NOMO-1 treated with dmso at 0.1 percent for 144 hours (cell line): ENCODE measurements at regions not wholly inside any gene's neighbourhood (a gene's known extent, or its start where the extent isn't known, plus 50 kb on each side); places are given as distances from the start of the nearest gene placed in this dataset.
A peak's percentile ranks its signal among the peaks of the same experiment; 100 is the strongest.
"Not testable (repeated sequence)": the region's sequence is repeated elsewhere in the genome, so short reads cannot be mapped to it uniquely, and the experiment has no call there.

Experiments
- DNase-seq: peaks from one replicate; lab custom pipeline; 2025; ENCODE audit not compliant: unreplicated experiment; lab: John Stamatoyannopoulos, UW

DNA sequence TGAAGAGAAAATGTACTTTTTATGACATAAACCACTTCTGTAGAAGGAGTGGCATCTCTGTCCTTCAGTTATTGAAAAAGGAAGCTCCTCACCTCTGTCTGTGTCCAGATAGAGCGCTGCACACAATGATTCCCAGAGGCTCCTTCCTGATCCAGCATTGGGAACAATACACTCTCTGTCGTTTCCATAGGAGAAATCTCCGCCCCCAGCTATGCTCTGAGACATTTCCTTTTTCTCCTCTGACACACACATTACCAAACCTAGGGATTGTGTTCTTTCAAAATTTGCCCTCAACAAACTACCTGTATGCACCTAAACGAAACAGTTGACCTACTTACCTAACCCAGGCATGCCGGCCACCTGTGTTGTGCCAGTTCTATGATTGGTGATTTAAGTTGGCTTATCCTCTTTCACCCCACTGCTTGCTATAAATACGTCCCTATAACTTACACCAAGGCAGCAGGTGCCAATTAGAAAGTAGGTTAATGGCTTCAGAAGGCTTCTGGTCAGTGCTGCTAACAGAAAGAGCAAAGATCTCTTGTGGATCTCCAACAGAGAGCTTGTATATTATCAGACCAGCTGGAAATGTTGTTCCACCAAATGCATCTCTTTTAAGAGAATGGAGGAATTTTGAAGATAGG, 140.1 kb upstream of the JCAD start:
- DNase-seq: no peak

DNA sequence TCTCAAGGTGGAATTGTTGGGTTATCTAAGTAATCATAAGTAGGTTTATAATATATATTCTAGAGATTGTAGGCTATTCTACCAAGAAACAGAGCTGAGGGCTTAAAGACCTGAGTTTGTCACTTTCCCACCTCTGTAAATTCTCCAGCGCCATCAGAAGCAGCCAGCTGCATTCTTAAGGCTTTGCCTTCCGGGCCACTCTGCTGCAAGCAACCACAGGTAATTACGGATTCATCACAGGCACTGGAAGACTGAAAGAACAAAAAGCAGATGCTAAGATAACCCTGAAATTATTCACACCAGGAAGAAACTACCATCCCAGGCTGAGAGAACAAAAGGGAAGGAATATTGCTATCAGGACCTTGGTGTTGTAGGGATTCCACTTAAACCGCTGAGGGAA, 137.8 kb upstream of the JCAD start:
- DNase-seq: no peak

DNA sequence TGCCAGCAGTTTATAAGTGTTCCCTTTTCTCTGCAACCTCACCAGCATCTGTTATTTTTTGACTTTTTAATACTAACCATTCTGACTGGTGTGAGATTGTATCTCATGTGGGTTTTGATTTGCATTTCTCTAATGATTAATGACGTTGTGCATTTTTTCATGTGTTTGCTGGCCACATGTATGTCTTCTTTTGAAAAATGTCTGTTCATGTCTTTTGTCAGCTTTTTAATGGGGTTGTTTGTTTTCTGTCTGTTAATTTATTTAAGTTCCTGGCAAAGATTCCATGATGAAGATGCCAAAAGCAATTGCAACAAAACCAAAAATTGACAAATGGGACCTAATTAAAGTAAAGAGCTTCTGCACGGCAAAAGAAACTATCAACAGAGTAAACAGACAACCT, 137.2 kb upstream of the JCAD start:
- not testable (repeated sequence) for DNase-seq

DNA sequence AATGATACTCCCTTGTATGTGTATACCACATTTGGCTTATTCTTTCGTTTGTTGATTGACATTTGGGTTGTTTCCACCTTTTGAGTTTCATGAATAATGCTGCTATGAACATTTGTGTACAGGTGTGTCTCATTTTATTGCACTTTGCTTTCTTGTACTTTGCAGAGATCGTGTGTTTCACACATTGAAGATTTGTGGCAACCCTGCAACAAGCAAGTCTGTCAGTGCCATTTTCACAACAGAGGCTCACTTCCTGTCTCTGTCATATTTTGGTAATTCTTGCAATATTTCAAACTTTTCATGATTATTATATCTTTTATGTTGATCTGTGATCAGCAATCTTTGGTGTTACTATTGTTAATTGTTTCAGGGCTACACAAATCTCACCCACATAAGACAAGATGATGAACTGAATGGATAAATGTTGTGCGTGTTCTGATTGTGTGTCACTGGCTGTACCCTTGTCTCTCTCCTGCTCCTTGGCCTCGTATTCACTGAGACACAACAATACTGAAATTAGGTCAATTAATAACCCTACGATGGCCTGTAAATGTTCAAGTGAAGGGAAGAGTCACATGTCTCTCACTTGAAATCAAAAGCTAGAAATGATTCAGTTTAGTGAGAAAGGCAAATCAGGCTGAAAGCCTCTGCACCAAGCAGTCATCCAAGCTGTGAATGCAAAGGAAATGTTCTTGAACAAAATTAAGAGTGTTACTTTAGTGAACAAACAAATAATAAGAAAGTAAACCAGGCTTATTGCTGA, 133.6 kb upstream of the JCAD start:
- no peak for DNase-seq

DNA sequence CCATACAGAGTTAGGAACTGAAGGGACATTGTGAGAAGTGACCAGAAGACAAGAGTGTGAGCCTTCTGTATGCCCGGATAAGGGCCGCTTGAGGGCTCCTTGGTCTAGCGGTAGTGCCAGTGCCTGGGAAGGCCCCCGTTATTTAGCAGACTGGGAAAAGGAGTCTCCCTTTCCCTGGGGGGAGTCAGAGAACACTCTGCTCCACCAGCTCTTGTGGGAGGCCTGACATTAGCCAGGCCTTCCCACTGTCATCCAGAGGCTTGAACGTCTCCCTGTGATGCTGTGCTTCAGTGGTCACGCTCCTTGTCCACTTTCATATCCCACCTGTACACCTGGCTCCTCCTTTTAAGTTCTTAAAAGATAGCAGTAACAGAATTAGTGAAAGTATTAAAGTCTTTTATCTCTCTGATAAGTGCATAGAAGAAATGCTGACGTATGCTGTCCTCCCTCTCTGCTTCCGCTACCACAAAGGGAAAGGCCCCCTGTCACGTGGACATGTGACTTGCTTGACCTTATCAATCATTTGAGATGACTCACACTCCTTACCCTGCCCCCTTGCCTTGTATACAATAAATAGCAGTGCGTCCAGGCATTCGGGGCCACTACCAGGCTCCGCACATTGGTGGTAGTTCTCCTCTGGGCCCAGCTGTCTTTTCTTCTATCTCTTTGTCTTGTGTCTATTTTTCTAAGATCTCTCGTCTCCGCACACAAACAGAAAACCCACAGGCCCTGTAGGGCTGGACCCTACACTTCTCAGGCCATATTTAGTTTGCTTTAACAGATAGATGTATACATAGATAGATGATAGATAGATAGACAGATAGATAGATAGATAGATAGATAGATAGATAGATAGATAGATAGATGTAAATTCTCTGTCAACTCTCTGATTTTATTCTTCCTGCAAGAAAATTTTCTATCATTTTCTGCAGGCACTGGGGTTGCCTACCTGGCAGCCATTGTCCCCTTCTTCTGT, 131.5 kb upstream of the JCAD start:
- no peak for DNase-seq

DNA sequence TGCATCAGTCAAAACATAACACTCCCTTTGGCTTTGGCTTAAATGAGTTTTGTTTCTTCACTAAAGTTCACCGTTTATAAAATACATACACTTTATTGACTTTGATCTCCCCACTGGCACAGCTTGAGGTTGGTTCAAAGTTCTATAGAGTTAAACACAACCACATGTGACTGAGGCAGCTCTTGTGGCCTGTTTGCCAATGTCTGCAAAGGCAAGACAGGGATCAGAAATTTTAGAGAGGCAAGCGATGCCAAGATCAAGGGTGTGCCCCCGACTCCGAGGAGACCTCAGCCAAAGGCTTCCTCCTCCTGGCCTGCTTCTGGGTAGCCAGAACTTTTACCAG, 129.8 kb upstream of the JCAD start:
- DNase-seq: no peak

DNA sequence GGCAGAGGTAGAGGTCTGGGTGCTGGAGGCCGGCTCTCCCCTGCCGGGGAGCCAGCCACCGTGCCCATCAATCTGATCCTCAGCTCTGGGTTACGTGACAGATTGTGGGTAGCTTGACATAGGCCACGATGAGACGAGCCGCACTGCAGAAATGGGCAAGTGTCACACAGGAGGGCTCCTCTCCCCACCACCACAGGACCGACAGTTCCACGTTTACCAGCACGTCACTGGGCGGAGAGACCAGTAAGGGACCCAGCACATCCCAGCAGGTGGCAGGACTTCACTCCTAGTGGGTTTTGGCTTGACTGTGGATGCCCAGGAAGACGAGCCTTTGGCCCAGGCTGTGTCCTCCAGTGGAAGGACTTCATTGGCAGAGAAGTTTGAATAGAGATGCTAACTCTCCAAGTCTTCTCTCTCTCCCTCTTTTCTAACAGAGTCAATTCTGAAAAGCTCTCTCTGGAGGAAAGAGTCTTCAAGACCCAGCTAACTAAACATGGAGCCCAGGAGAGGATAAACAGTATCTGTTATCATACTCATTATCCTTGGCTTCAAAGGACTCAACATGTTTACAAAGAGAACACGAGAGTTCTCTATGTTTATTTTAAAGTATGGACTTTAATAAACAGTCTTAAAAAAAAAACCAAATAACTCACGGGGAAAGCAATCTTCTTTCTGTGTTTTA, 129.3 kb upstream of the JCAD start:
- no peak for DNase-seq

DNA sequence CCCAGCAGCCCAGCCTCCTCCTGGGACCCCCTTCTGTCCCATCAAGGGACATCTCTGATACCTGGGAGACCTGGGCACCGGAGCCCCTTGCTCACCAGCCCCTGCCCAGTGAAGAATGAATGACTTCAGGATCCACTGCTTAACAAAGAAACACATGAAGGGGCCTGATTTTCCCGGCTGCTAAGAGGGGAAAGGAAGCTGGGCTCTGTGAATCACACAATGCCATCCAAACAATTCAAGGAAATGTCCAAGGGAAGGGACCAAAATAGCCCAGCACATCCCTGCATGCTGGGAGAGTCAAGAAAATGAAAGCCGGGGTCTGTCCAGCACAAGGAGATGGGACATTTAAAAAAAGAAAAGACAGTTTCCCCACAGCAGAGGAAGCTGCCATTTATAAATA, 128.7 kb upstream of the JCAD start:
- DNase-seq: no peak

DNA sequence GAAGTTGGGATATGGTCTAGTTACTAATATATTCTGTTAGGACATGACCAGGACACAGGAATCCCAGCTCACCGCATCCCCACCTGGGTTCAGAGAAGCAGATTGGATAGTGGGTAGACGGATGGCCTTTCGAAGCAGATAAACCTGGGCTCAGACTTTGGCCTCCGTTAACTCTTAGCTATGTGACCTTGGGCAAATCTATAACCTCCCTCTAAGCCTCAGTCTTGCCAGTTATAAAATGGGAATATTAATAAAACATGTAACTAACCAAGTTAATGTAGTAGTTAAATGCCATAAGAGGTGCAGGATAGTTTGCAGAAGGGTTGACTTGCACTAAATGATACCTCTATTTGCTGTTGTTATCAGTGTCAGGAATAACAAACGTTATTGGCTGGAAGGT, 127.6 kb upstream of the JCAD start:
- DNase-seq: no peak

DNA sequence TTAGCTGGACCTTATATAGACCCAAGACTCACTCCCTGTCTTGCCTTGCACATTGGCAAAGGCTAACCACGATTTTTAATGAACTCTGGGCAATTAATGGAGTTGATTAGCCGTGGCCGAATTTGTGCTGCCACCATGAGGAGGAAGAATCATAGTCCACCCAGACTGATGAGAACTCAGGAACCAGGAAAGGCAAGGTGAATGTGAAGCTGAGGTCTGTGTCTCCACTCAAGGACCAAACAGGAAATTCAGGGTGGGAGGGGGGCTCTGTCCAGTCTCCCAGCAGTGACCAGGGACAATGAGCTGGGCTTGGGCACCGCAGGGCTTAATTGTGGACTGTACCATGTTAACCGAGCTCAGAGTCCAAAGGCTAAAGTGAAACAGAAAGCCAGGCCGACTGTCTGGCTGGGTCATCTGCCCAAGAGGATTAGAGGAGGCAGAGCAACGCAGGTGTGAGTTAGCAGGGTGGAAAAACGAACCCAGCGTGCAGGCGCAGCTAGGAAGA, 127.0 kb upstream of the JCAD start:
- DNase-seq: peak; percentile 47

DNA sequence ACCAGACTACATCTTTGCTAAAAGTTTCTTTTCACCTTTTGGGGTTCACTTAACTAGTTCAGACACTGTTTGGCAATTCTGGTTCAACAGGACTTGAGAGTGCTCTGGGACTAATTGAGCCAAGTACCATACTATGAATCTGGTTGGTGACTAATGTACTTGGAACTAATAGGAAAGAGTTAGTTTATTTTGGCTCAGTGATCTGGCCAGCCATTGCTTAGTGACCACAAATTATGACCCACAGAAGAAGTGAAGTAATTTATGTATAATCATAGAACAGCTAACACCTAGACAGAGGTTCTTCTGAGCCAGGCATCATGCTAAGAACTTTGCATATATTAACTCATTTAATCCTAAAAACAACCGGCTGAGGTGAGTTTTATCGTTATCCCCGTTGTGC, 126.5 kb upstream of the JCAD start:
- no peak for DNase-seq

DNA sequence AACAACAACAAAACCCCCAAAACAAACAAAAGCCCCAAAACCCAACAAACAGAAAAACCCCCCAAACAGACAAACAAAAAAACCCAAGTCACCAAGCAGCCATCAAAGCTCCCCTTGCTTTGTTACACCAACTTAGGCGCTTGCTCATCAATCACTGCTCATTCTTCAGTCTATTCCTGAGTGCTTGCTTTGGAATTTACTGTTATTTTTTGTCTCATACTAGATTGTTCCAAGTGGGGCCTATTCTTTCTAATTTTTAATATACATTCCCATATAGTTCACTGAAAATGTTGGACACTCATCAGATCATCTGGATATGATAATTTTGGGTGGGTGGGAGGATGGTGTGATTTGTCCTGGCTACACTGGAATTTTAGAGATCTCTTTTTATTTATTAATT, 126.0 kb upstream of the JCAD start:
- DNase-seq: no peak

DNA sequence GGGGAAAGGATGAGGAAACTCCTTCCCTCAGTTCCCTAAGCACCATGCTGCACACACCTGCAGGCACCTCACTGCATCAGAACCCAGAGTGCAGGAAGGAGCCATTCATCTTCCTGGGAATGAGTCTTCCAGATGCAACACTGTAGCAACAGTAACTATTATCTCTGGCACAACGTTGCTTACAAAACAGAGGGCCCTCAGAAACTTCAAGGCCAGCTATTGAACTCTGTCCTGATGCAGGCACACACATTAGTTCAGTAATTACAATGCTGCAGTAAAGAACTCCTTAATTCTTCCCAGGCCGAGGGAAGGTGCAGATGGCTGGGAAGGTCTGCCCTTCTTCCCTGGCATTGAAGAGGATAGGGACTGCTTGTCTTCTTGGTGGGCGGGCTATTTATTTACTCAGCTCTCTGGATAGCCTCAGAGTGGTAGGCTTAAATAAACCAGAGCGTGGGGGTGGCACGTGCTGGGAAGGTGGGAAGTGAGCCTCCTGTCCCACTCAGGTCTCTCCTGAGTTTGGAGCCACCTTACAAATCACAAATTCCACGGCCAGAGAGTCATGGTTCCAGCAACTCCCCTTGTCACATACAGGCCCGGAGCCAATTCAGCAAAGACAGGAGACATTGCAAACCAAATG, 125.1 kb upstream of the JCAD start:
- no peak for DNase-seq

DNA sequence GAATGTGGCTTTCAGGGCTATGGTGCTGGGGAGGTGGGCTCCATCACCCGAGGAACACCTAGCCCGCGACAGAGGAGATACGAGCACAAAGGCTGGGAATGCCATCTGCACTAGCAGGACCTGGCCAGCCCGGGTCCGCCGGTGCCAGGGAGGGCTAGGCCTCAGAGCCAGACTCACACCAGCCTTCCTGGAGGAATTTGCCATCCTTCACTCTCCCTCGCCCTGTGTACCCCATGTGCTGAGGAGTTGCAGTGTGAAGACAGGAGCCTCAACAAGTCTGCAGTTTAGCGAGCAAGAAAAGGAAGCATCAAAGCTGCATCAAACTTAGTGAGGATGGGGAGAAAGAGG, 123.6 kb upstream of the JCAD start:
- no peak for DNase-seq

DNA sequence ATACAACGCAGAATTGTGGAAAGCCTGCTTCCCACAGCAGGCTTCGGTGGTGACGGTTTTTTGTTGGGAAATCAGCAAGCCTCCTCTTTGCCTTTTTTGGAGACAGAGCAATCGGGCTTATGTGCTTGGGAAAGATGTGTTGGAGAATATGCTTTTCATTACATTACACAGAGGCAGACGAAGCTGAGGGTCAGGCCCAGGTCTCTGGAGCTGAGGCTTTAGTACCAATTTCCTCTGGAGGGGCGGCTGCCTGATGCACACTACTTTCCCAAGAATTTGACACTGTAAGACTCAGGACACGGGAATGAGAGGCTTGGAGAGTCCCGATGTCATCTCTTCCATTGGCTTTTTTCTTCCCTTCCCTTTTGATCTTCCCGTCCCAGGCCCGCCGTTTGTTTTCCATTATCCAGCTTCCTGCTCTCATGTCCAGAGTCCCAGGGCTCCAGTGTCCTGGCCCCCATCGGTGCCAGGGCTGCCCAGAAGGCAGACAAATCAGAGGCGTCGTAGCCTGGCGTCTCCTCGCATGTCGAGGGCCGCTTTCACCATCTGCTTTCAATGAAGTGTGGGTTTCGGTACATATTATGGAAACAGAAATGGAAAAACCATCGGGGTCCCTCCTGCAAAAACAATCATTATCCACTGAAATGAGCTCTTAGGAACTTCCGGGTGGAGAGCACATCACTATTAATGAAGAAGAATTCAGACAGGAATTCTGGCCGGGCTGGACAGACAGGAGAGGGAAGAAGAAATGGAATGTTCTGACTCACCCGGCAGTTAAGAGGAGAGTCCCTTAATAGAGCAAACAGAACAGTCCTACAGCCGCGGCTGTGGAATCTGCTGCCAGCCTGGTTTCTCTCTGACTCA, 123.0 kb upstream of the JCAD start:
- no peak for DNase-seq

DNA sequence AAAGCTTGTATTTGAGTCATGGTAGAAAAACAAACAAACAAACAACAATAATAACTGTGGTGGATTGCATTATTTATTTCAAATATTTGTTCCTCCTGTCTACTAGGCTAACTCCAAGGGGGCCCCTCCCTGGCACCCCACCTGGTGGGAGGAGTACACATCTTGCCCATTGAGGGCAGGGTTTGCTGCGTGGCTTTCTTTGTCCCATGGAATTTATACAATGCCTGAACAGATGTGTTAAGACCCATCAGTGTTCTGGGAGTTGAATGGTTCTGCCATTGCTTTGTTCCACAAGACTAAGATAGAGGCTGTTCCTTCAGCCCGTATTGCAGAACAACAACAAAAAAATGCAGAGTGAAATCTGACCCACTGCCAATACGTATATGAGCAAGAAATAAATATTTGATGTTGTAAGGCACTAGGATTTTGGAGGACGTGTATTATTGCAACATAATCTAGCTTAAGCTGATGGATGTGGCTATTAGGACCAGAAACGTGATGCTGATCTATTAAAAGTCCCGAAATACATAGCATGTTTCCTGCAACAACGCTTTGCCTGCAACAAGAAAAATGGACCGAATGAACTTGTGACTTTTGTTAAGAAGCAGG, 119.1 kb upstream of the JCAD start:
- DNase-seq: no peak

DNA sequence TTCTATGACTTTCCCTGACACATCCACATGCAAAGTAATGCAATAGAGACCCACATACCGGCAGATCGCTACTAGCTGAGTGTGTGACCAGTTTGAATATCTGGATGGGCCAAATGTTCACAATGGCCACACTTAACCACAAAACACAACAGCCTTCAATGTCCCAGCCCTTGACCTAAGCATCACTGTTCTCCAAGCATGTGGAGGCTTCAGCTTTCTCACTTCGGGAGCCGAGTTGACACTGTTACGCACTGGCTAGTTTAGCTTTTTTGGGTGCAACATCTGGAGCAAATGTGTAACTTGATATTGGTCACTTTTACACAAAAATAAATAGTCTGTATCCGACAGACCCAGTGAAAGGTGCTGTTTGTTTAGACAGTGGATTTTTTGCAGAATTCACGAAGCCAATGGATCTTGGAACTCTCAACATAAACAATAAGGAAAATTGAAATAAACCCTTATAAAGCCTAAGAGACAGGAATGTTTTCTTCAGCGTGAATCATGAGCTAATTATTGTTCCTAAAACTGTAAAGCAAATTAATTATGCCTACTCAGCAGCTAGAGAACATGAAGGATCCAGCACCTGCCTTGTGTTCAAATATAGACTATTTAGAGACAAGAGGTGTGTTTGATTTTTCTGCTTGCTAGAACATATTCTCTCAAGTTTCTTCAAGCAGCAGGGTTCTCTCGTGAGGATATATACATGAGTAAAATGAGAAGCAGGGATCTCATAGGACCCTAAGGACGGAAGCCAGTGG, 117.6 kb upstream of the JCAD start:
- no peak for DNase-seq

DNA sequence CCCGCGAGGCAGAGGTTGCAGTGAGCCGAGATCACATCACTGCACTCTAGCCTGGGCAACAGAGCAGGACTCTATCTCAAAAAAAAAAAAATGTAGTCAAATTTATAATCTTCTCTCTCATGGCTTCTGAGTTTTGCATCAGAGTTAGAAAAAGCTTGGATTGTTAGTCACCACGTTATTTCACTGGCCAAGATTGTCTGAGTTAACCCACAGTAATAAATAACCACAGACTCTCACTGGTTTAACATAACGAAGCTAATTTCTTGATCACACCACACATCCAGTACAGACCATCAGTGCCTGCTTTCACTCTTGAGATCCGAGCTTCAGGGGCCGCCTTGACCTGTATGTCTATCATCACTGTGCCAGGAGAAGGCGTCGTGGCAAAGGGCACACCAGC, 116.8 kb upstream of the JCAD start:
- DNase-seq: no peak

DNA sequence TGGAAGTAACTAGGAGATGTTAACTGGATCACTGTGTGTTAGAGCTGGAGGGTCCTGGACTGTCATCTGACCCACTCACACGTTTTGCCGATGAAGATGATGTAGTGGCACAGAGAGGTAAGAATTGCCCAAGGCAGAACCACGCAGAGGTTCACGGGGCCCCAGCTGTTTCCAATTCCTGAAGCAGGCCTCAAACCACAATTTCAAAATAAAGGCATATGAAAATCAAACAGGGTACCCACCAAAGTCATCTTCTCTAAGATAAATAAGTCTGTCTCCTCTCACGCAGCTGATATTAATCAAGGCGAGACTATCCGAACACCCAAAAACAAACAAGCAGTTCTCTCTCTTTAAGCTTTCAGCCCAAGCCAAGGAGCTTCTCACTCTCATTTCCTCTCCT, 113.3 kb upstream of the JCAD start:
- DNase-seq: no peak
